Testis (tissue), 2 donors: ENCODE measurements at regions not wholly inside any gene's neighbourhood (a gene's known extent, or its start where the extent isn't known, plus 50 kb on each side); places are given as distances from the start of the nearest gene placed in this dataset.
"Not testable (repeated sequence)": the region's sequence is repeated elsewhere in the genome, so short reads cannot be mapped to it uniquely, and the experiment has no call there.

ENCODE experiments used
- DNase-seq: peaks from one replicate; pipeline ENCODE4 v3.0.0-alpha.2; 2019
- H3K27ac ChIP-seq, 2 donors: fragments of 200-600 bp; sonication (generic); one replicate each; pipeline ENCODE4 v1.5.1; 2019
- H3K27me3 ChIP-seq: fragments of 200-600 bp; sonication (generic); one replicate; pipeline ENCODE4 v1.5.1; 2019
- H3K36me3 ChIP-seq: fragments of 200-600 bp; sonication (generic); one replicate; pipeline ENCODE4 v1.5.1; 2017; ENCODE audit warnings: low read depth; ENCODE audit errors: missing control alignments
- H3K4me1 ChIP-seq: fragments of 200-600 bp; sonication (generic); one replicate; pipeline ENCODE4 v1.5.1; 2019
- H3K4me3 ChIP-seq, 2 donors: fragments of 200-600 bp; sonication (generic); one replicate each; pipeline ENCODE4 v1.5.1; 2017 to 2019
- H3K9me3 ChIP-seq: fragments of 200-600 bp; sonication (generic); one replicate; pipeline ENCODE4 v1.5.1; 2017
- CTCF ChIP-seq, 3 experiments: fragments of 450-650 bp in 2 of 3; fragments of 200-600 bp in 1 of 3; sonication (generic) in 1 of 3; IDR thresholded peaks; one replicate each; pipeline ENCODE4 v1.5.1; 2016 to 2019; ENCODE audit warnings: antibody characterized with exemption in 3 of 3, mild to moderate bottlenecking in 2 of 3, moderate library complexity in 1 of 3
- POLR2A ChIP-seq: fragments of 450-650 bp; IDR thresholded peaks from one replicate; pipeline ENCODE4 v1.6.1; 2017; ENCODE audit warnings: antibody characterized with exemption, mild to moderate bottlenecking, moderate library complexity
- WGBS, 2 donors: methylation state at CpG; one replicate each; pipeline ENCODE4 v1.1.5; 2018; 5-methylcytosine and 5-hydroxymethylcytosine counted together
- intact Hi-C: fragments of 100-400 bp; cut with DNase I; formaldehyde crosslinking; loops from one replicate; pipeline ENCODE4 v1.15.1; 2023; ENCODE audit warnings: low total_unique reads

GRCh38 chr6:85134172-85134571 is 315.7 kb upstream of the NT5E start:
- intact Hi-C loops = no loop called here
- Histone ChIP-seq H3K9me3 (no peaks in the 10 kb centered on the region), H3K4me3 (no peak overlapping the region), H3K27ac (no peak overlapping the region), H3K36me3 (no peaks in the 10 kb centered on the region), H3K4me1 (no peaks in the 10 kb centered on the region), H3K27me3 (no peaks in the 10 kb centered on the region)
- 32 to 51% methylated on average over 5 of the region's 5 CpGs for WGBS, 2 donors
- TF ChIP-seq CTCF (IDR thresholded peaks at IDR 0.05) = no peak
- no peak for TF ChIP-seq POLR2A
- DNase-seq = no peak

- 79 to 80% methylated on average over 1 of the region's 1 CpG for WGBS, 2 donors
- no peaks in the 10 kb centered on the region for H3K27me3 ChIP-seq
- no peak overlapping the region for H3K27ac ChIP-seq
- no peaks in the 10 kb centered on the region for H3K9me3 ChIP-seq
- H3K36me3 ChIP-seq = no peaks in the 10 kb centered on the region
- no peak for DNase-seq
- intact Hi-C loops = no loop called here
- no peak overlapping the region for H3K4me3 ChIP-seq
- H3K4me1 ChIP-seq = no peaks in the 10 kb centered on the region
- TF ChIP-seq POLR2A (no peak), CTCF (IDR thresholded peaks at IDR 0.05) (no peak)
Measured at GRCh38 chr6:85132091-85132490, 317.8 kb upstream of the NT5E start.

GRCh38 chr6:85130743-85131142 is 319.1 kb upstream of the NT5E start:
- H3K4me3 ChIP-seq = no peak overlapping the region
- H3K4me1 ChIP-seq = no peaks in the 10 kb centered on the region
- 79 to 81% methylated on average over 3 of the region's 3 CpGs for WGBS, 2 donors
- no peaks in the 10 kb centered on the region for H3K27me3 ChIP-seq
- H3K27ac ChIP-seq = no peak overlapping the region
- DNase-seq = no peak
- H3K36me3 ChIP-seq = no peaks in the 10 kb centered on the region
- intact Hi-C loops = no loop called here
- H3K9me3 ChIP-seq = no peaks in the 10 kb centered on the region
- TF ChIP-seq POLR2A = no peak
- no peak for TF ChIP-seq CTCF (IDR thresholded peaks at IDR 0.05)

- no peak for DNase-seq
- Histone ChIP-seq H3K4me1 (no peaks in the 10 kb centered on the region), H3K9me3 (no peaks in the 10 kb centered on the region), H3K27me3 (no peaks in the 10 kb centered on the region), H3K4me3 (no peak overlapping the region), H3K36me3 (no peaks in the 10 kb centered on the region), H3K27ac (no peak overlapping the region)
- TF ChIP-seq CTCF (IDR thresholded peaks at IDR 0.05) (no peak), POLR2A (no peak)
- intact Hi-C loops = no loop called here
- WGBS, 2 donors = 78 to 88% methylated on average over 5 of the region's 5 CpGs
Measured at GRCh38 chr6:85129881-85130280, 320.0 kb upstream of the NT5E start.

- Histone ChIP-seq H3K4me3 (no peak overlapping the region), H3K27me3 (no peaks in the 10 kb centered on the region), H3K36me3 (no peaks in the 10 kb centered on the region), H3K4me1 (no peaks in the 10 kb centered on the region), H3K9me3 (no peaks in the 10 kb centered on the region), H3K27ac (no peak overlapping the region)
- no peak for TF ChIP-seq CTCF (IDR thresholded peaks at IDR 0.05)
- TF ChIP-seq POLR2A = no peak
- no peak for DNase-seq
- WGBS, 2 donors = 49 to 65% methylated on average over 4 of the region's 4 CpGs
- intact Hi-C loops = no loop called here
Measured at GRCh38 chr6:85128781-85129180, 321.1 kb upstream of the NT5E start.

- H3K27ac ChIP-seq, H3K4me1 ChIP-seq, H3K4me3 ChIP-seq, H3K27me3 ChIP-seq, H3K36me3 ChIP-seq, H3K9me3 ChIP-seq, DNase-seq, intact Hi-C loops: not testable (repeated sequence)
- WGBS, 2 donors = 72 to 73% methylated on average over 3 of the region's 3 CpGs
Measured at GRCh38 chr6:85128256-85128655, 321.6 kb upstream of the NT5E start.
